Psoas muscle (tissue), 7 donors: ENCODE measurements at regions not wholly inside any gene's neighbourhood (a gene's known extent, or its start where the extent isn't known, plus 50 kb on each side); places are given as distances from the start of the nearest gene placed in this dataset.

Source experiments
- ATAC-seq, 4 donors: fragments of 200-7000 bp; cut with Tn5 transposase; one replicate each; pipeline ENCODE4 v1.9.1; 2020; ENCODE audit warnings: moderate library complexity in 3 of 4, mild to moderate bottlenecking in 2 of 4
- DNase-seq, 2 donors: peaks; one replicate each; pipeline ENCODE4 v3.0.0-alpha.2; 2020
- H3K27ac ChIP-seq: fragments of 200-600 bp; one replicate; pipeline ENCODE4 v1.8.0; 2022
- H3K27me3 ChIP-seq, 3 donors: fragments of 200-600 bp in 1 of 3; one replicate each; pipeline versions ENCODE4 v1.6.1 to v1.8.0; 2013 to 2022; ENCODE audit warnings: low read length in 2 of 3, mild to moderate bottlenecking in 2 of 3, moderate library complexity in 1 of 3; ENCODE audit not compliant: insufficient read depth in 3 of 3
- H3K36me3 ChIP-seq, 2 donors: fragments of 200-600 bp in 1 of 2; one replicate each; pipeline versions ENCODE4 v1.6.1 to v1.8.0; 2013 to 2022; ENCODE audit warnings: low read depth in 1 of 2, mild to moderate bottlenecking in 1 of 2, moderate library complexity in 1 of 2; ENCODE audit not compliant: insufficient read depth in 1 of 2
- H3K4me1 ChIP-seq: fragments of 200-600 bp; one replicate; pipeline ENCODE4 v1.8.0; 2022
- H3K4me3 ChIP-seq: fragments of 200-600 bp; one replicate; pipeline ENCODE4 v1.8.0; 2022; ENCODE audit warnings: mild to moderate bottlenecking
- H3K9me3 ChIP-seq: fragments of 200-600 bp; one replicate; pipeline ENCODE4 v1.8.0; 2022
- WGBS, 3 donors: extraction: QIAGEN DNeasy Blood & Tissue Kit; methylation state at CpG; one replicate each; pipeline versions ENCODE4 v1.1.6 to v1.1.7; 2013; 5-methylcytosine and 5-hydroxymethylcytosine counted together
- intact Hi-C, 2 donors: fragments of 100-400 bp; cut with DNase I; formaldehyde crosslinking; loops; one replicate each; pipeline versions ENCODE4 v1.11.0 to v1.14.2; 2022
- TF ChIP-seq, protein P1 (sequence below): fragments of 200-600 bp; IDR thresholded peaks from one replicate; pipeline ENCODE4 v1.8.0; 2022; ENCODE audit warnings: antibody characterized with exemption
- donor health status: healthy with polysubstance abuse.
- donor health status: DM: no; HTN: no; CAD: no; lungs with moderate emphysema.
- donor health status: Bipolar disorder and iron deficiency.
- donor health status: healthy.
- donor health status: DM: yes; HTN: yes; CAD: no.
- donor health status: DM: no; HTN: no; CAD: no.
- donor health status: DM: yes; HTN: yes; CAD: no.

DNA sequence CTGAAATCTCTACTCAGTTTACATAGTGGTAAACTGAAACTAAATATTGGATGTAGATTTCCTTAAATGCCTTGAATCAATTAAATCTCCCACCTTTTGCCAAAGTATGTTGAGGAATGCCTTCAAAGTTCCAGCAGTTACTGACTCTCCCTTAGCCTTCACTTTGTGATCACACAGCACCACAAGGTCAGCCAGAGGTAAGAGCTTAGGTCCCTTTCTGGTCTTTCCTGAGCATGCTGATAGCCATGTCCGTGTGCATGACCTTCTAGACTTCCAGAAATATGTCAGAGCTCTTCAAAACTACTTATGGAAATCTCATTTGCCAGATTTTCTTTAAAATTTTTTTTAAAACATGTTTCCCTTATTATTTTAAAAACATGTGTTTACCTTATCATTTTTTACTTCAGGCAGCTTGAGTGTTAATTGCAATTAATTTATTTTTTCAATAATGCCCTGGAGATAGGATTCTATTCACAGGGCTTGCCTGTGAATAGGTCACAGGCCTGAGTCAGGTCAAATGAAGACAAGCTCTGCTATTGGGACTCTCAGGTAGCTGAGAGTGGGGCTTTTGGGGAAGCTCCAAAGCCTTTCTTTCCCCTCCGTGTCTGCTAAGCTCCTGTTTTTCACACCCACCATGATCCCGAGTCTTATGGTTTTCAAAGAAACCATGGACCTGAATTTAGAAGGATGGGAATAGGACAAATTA lies 220.5 kb downstream of the CXCL12 start:
- no peaks in the 10 kb centered on the region for H3K9me3 ChIP-seq
- no peaks in the 10 kb centered on the region for H3K36me3 ChIP-seq
- no peaks in the 10 kb centered on the region for H3K4me1 ChIP-seq
- 60 to 72% (median 66%) methylated on average over 3 of the region's 3 CpGs for WGBS, 3 donors
- ATAC-seq (no peak), DNase-seq (no peak)
- no peaks in the 10 kb centered on the region for H3K27me3 ChIP-seq
- no peak overlapping the region for H3K27ac ChIP-seq
- TF ChIP-seq, protein P1, sequence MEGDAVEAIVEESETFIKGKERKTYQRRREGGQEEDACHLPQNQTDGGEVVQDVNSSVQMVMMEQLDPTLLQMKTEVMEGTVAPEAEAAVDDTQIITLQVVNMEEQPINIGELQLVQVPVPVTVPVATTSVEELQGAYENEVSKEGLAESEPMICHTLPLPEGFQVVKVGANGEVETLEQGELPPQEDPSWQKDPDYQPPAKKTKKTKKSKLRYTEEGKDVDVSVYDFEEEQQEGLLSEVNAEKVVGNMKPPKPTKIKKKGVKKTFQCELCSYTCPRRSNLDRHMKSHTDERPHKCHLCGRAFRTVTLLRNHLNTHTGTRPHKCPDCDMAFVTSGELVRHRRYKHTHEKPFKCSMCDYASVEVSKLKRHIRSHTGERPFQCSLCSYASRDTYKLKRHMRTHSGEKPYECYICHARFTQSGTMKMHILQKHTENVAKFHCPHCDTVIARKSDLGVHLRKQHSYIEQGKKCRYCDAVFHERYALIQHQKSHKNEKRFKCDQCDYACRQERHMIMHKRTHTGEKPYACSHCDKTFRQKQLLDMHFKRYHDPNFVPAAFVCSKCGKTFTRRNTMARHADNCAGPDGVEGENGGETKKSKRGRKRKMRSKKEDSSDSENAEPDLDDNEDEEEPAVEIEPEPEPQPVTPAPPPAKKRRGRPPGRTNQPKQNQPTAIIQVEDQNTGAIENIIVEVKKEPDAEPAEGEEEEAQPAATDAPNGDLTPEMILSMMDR = no peak
- intact Hi-C loops = no loop called here
- no peak overlapping the region for H3K4me3 ChIP-seq

DNA sequence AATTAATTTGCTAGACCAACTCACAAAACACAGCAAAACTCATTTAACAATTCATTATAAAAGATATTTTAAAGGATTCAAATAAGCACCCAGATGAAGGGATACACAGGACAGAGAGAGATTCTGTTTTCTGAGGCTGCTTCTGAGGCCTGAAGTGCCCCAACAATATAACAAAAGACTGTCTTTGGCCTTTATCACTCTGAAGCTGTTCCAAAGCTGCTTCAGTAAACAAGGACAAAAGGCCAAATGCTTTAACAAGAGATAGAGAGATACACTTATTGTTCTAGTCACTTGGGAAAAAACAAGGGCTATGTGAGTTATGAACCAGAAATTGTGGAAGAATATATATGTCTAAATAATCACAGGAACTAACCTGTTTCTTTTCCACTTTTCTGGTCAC lies 223.7 kb downstream of the CXCL12 start:
- H3K27ac ChIP-seq = no peak overlapping the region

GRCh38 chr10:44157574-44157973 lies 227.3 kb downstream of the CXCL12 start:
- H3K9me3 ChIP-seq = peaks cover 7% of the 10 kb centered on the region
- no peaks in the 10 kb centered on the region for H3K36me3 ChIP-seq
- DNase-seq (no peak), ATAC-seq (no peak)
- no peaks in the 10 kb centered on the region for H3K4me1 ChIP-seq
- WGBS, 3 donors = 97 to 99% (median 98%) methylated on average over 1 of the region's 1 CpG
- TF ChIP-seq, protein P1 = no peak
- intact Hi-C loops = no loop called here
- no peak overlapping the region for H3K4me3 ChIP-seq
- no peaks in the 10 kb centered on the region for H3K27me3 ChIP-seq
- H3K27ac ChIP-seq = no peak overlapping the region

More for the DNA sequence above, 223.7 kb downstream of the CXCL12 start:
- H3K36me3 ChIP-seq = no peaks in the 10 kb centered on the region
- no peaks in the 10 kb centered on the region for H3K4me1 ChIP-seq
- intact Hi-C loops = no loop called here
- TF ChIP-seq, protein P1 = no peak
- peaks cover 7% of the 10 kb centered on the region for H3K9me3 ChIP-seq
- H3K4me3 ChIP-seq = no peak overlapping the region
- no peaks in the 10 kb centered on the region for H3K27me3 ChIP-seq
- DNase-seq (no peak), ATAC-seq (no peak)

- TF ChIP-seq, protein P1 = no peak
Observed at GRCh38 chr10:44154956-44155355, 229.9 kb downstream of the CXCL12 start.

More at GRCh38 chr10:44154956-44155355, 229.9 kb downstream of the CXCL12 start:
- Histone ChIP-seq H3K9me3 (peaks cover 7% of the 10 kb centered on the region), H3K4me3 (no peak overlapping the region), H3K4me1 (no peaks in the 10 kb centered on the region), H3K27ac (no peak overlapping the region), H3K36me3 (no peaks in the 10 kb centered on the region), H3K27me3 (no peaks in the 10 kb centered on the region)
- DNase-seq = no peak
- WGBS, 3 donors = 56 to 67% (median 64%) methylated on average over 2 of the region's 2 CpGs
- intact Hi-C loops = no loop called here
- no peak for ATAC-seq
